ENCODE measurements at regions not wholly inside any gene's neighbourhood (a gene's known extent, or its start where the extent isn't known, plus 50 kb on each side); places are given as distances from the start of the nearest gene placed in this dataset.

DNA sequence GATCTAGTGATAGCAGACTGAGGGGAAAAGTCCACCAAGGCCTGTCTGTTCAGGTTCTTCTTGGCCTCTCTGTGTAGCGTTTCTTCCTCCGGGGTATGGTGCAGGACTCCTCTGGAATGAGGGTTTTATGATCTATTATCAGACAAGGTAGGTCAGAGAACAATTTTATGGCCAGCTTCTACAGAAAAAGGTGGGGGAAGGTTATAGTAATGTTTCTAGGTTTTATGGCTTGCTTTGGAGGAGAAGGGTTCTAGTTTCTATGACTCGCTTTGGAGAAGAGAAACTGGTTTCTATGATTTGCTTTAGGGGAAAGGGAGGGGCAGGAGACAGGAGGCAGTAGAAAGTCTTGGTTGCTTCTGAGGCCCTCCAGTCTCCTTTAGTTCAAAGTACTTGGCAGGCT is 144.8 kb upstream of the LAMA2 start:
- Histone ChIP-seq H3K4me2 (ENCODE audit: low read depth, low read length) (no peak overlapping the region), H4K91ac (ENCODE audit: insufficient read depth, low read depth, low read length) (no peak overlapping the region), H3K27ac (ENCODE audit: insufficient read depth, low read length) (no peak overlapping the region), H2AK5ac (ENCODE audit: low read depth, low read length) (no peak overlapping the region), H3K4ac (ENCODE audit: low read depth, low read length) (no peak overlapping the region), H2BK5ac (ENCODE audit: low read depth, low read length, poor library complexity, severe bottlenecking) (no peak overlapping the region), H4K20me1 (ENCODE audit: insufficient read depth, low read length) (no peaks in the 10 kb centered on the region), H3K4me1 (ENCODE audit: control insufficient read depth, insufficient read depth, low read length) (no peaks in the 10 kb centered on the region), H3K9ac (ENCODE audit: low read depth, low read length) (no peak overlapping the region), H3K36me3 (ENCODE audit: control insufficient read depth, insufficient read depth, low read length) (no peaks in the 10 kb centered on the region), H3K9me1 (ENCODE audit: insufficient read depth, low read length) (no peaks in the 10 kb centered on the region), H3K56ac (ENCODE audit: extremely low read depth, insufficient read depth, low read length) (no peak overlapping the region), H2AK9ac (replicated peaks; ENCODE audit: low read depth, low read length, poor library complexity) (no peak overlapping the region), H2AFZ (replicated peaks; ENCODE audit: low read length, poor library complexity) (no peak overlapping the region), H3K79me1 (ENCODE audit: low read depth in 1 of 2, low read length in 2 of 2) (no peaks in the 10 kb centered on the region), H3K23ac (ENCODE audit: low read depth, low read length) (no peak overlapping the region), H3K14ac (replicated peaks; ENCODE audit: low read depth, low read length) (no peak overlapping the region), H4K8ac (ENCODE audit: low read depth in 2 of 2, low read length in 2 of 2) (no peak overlapping the region), H3K9me3 (ENCODE audit: control insufficient read depth, insufficient read depth, low read length) (no peaks in the 10 kb centered on the region), H2BK15ac (ENCODE audit: low read depth, low read length) (no peak overlapping the region), H2BK20ac (ENCODE audit: low read depth, low read length) (no peak overlapping the region), H3K4me3 (ENCODE audit: insufficient read depth, low read depth, low read length) (no peak overlapping the region), H4K5ac (ENCODE audit: low read depth, low read length) (no peak overlapping the region), H3K18ac (ENCODE audit: low read depth, low read length) (no peak overlapping the region), H2BK120ac (ENCODE audit: low read depth, low read length) (no peak overlapping the region), H3K27me3 (ENCODE audit: control insufficient read depth, insufficient read depth, low read length) (no peaks in the 10 kb centered on the region; the same call in 1 of the 2 replicates)
- ATAC-seq (ENCODE audit: low read depth) (no peak), DNase-seq (no peak)
- TF ChIP-seq CEBPB (IDR thresholded peaks at IDR 0.05; ENCODE audit: low read depth, low read length) = no peak
- TF ChIP-seq CHD1 (IDR thresholded peaks at IDR 0.05; ENCODE audit: low read depth, low read length) = no peak
- TF ChIP-seq RFX5 (IDR thresholded peaks at IDR 0.05; ENCODE audit: low read depth, low read length) = no peak
- TF ChIP-seq CTCF (conservative IDR thresholded peaks at IDR 0.05; ENCODE audit: low read depth, low read length) = no peak
- no peak for TF ChIP-seq RAD21 (IDR thresholded peaks at IDR 0.05; ENCODE audit: low read length)
- TF ChIP-seq MAFK (IDR thresholded peaks at IDR 0.05; ENCODE audit: low read depth, low read length) = no peak
- TF ChIP-seq MXI1 (IDR thresholded peaks at IDR 0.05; ENCODE audit: borderline replicate concordance, low read depth, low read length) = no peak
- no peak for TF ChIP-seq ELK1 (IDR thresholded peaks at IDR 0.05; ENCODE audit: borderline replicate concordance, low read depth, low read length)
- no peak for TF ChIP-seq BHLHE40 (IDR thresholded peaks at IDR 0.05; ENCODE audit: low read depth, low read length)
- TF ChIP-seq RCOR1 (IDR thresholded peaks at IDR 0.05; ENCODE audit: insufficient replicate concordance, low read length) = no peak
- ChIA-PET POLR2A (ENCODE audit: unreplicated experiment) (no interaction called here), CTCF (no interaction called here)
- WGBS, 2 experiments (ENCODE audit: extremely low coverage in 2 of 2, insufficient read length in 1 of 2) = no CpG with 5 or more reads among the region's 3 CpGs
- dilution Hi-C loops (cut with HindIII; ENCODE audit: low sequenced_read_pairs, unreplicated experiment) (no loop called here), intact Hi-C loops (cut with micrococcal nuclease) (loop anchor here (10.0 kb wide), 1 partner anchor 743 kb away; no protein-coding TSS in a partner anchor), in situ Hi-C loops (cut with MboI; ENCODE audit: low sequenced_read_pairs) (loop anchor here (10.0 kb wide), 3 partner anchors 507 to 1003 kb away; no protein-coding TSS in a partner anchor)
- BruUV-seq (replicated peaks) = no TSS peak
